ENCODE measurements at regions not wholly inside any gene's neighbourhood (a gene's known extent, or its start where the extent isn't known, plus 50 kb on each side); places are given as distances from the start of the nearest gene placed in this dataset.

DNA sequence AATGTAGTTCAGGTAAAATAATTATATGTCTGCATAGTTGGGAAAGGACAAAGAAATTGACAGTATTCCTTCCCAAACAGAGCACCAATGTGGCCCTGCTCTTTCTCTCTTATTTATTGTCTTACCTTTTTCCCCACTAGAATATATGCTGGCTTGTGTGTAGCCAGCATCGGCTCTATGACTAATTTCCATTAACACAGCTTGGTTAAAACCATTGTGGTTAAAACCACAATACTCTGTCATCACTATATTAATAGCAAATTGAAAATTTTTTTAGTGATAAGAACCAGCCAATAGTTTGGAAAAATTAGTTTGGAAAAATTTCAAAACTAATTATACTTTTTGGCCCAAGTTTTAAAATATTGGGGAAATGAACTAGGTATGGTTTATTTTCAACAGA lies 535.1 kb downstream of the UTRN start:
- TF ChIP-seq, protein P1, sequence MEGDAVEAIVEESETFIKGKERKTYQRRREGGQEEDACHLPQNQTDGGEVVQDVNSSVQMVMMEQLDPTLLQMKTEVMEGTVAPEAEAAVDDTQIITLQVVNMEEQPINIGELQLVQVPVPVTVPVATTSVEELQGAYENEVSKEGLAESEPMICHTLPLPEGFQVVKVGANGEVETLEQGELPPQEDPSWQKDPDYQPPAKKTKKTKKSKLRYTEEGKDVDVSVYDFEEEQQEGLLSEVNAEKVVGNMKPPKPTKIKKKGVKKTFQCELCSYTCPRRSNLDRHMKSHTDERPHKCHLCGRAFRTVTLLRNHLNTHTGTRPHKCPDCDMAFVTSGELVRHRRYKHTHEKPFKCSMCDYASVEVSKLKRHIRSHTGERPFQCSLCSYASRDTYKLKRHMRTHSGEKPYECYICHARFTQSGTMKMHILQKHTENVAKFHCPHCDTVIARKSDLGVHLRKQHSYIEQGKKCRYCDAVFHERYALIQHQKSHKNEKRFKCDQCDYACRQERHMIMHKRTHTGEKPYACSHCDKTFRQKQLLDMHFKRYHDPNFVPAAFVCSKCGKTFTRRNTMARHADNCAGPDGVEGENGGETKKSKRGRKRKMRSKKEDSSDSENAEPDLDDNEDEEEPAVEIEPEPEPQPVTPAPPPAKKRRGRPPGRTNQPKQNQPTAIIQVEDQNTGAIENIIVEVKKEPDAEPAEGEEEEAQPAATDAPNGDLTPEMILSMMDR (IDR thresholded peaks at IDR 0.05) = no peak
- no peak for TF ChIP-seq POLR2A (IDR thresholded peaks at IDR 0.05)

Data from gastroesophageal sphincter (tissue), 3 donors.